ENCODE measurements at regions not wholly inside any gene's neighbourhood (a gene's known extent, or its start where the extent isn't known, plus 50 kb on each side); places are given as distances from the start of the nearest gene placed in this dataset.
A peak's percentile ranks its signal among the peaks of the same experiment; 100 is the strongest.
"Not testable (repeated sequence)": the region's sequence is repeated elsewhere in the genome, so short reads cannot be mapped to it uniquely, and the experiment has no call there.

DNA sequence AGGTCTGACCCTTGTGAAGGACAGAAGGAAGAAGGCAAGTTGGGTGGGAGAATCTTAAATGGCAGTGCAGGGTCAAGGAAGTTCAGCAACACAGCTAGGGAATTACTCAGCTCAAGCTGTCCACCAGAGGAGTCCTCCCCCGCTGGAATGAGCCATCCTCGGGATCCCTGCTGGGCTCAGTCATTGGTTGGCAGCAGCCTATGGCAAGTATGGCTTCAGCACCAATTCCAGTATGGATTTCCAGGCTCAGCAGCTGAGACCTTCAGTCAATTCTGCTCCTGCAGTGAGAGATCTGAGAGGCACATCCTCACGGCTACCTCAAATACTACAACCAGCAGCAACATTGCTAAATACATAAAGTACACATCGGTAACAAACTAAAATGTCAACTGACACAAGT lies 280.6 kb upstream of the PIK3R1 start:
- Histone ChIP-seq H3K27me3 (no peaks in the 10 kb centered on the region), H3K9me3 (no peaks in the 10 kb centered on the region), H3K4me1 (no peaks in the 10 kb centered on the region), H3K36me3 (no peaks in the 10 kb centered on the region), H3K4me3 (no peak overlapping the region), H3K27ac (no peak overlapping the region)
- 82 to 96% methylated on average over 2 to 4 of the region's 4 CpGs for WGBS, 2 donors (ENCODE audit: low coverage in 1 of 2)
- no peak for DNase-seq
- TF ChIP-seq POLR2A (IDR thresholded peaks at IDR 0.05) (no peak), POLR2AphosphoS5 (IDR thresholded peaks at IDR 0.05) (no peak), CTCF (IDR thresholded peaks at IDR 0.05) (no peak), EP300 (IDR thresholded peaks at IDR 0.05; ENCODE audit: low read depth) (no peak)
- in situ Hi-C loops (cut with MboI; ENCODE audit: low pct_ligation_motif_present in 1 of 4, low pct_unique_long_range_greater_than_20kb in 1 of 4, low sequenced_read_pairs in 3 of 4) (no loop called here), intact Hi-C loops (cut with DNase I; ENCODE audit: low total_unique reads) (no loop called here)

DNA sequence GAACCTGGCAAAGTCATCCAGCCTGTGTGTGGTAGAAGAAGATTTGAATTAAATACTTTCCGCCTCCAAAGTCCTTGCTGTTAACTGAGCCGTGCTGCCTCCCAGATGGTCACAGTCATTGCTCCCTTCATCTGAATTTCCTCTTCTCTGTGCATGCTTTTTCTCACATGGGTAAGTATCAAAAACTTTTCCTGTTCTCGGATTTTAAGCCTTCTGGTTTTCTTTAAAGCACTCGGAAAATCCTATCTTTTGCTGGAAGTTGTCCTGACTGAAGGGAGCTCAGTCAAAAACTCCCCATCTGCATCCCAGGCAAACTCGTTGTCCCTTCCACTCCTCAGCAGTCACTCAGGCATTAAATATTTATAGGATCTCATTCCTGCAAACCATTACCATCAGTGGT lies 290.0 kb upstream of the PIK3R1 start:
- intact Hi-C loops (cut with DNase I; ENCODE audit: low total_unique reads), result no loop called here
- TF ChIP-seq EP300 (IDR thresholded peaks at IDR 0.05; ENCODE audit: low read depth), result no peak
- TF ChIP-seq CTCF (IDR thresholded peaks at IDR 0.05), result no peak
- TF ChIP-seq POLR2A (IDR thresholded peaks at IDR 0.05), result no peak
- TF ChIP-seq POLR2AphosphoS5 (IDR thresholded peaks at IDR 0.05), result no peak
- Histone ChIP-seq H3K4me1 (no peaks in the 10 kb centered on the region), H3K27ac (no peak overlapping the region), H3K4me3 (no peak overlapping the region), H3K27me3 (no peaks in the 10 kb centered on the region), H3K9me3 (no peaks in the 10 kb centered on the region), H3K36me3 (no peaks in the 10 kb centered on the region)
- in situ Hi-C loops (cut with MboI; ENCODE audit: low pct_ligation_motif_present in 1 of 4, low pct_unique_long_range_greater_than_20kb in 1 of 4, low sequenced_read_pairs in 3 of 4), result no loop called here
- WGBS, 2 donors (ENCODE audit: low coverage in 1 of 2), result 81 to 86% methylated on average over 3 to 5 of the region's 5 CpGs
- no peak for DNase-seq

GRCh38 chr5:67921004-67921601 lies 294.5 kb upstream of the PIK3R1 start:
- 75 to 76% methylated on average over 3 to 8 of the region's 8 CpGs for whole genome bisulfite sequencing, 2 donors (ENCODE audit: low coverage in 1 of 2)
- no peaks in the 10 kb centered on the region for H3K36me3 ChIP-seq
- no peaks in the 10 kb centered on the region for H3K9me3 ChIP-seq
- H3K27ac ChIP-seq, result no peak overlapping the region
- no peak for DNase-seq
- in situ Hi-C loops (cut with MboI; ENCODE audit: low pct_ligation_motif_present in 1 of 4, low pct_unique_long_range_greater_than_20kb in 1 of 4, low sequenced_read_pairs in 3 of 4) (no loop called here), intact Hi-C loops (cut with DNase I; ENCODE audit: low total_unique reads) (no loop called here)
- H3K27me3 ChIP-seq, result no peaks in the 10 kb centered on the region
- no peaks in the 10 kb centered on the region for H3K4me1 ChIP-seq
- TF ChIP-seq POLR2AphosphoS5 (IDR thresholded peaks at IDR 0.05) (peak in 1 of 3 donors; percentile 43), CTCF (IDR thresholded peaks at IDR 0.05) (no peak), EP300 (IDR thresholded peaks at IDR 0.05; ENCODE audit: low read depth) (peak; percentile 84), POLR2A (IDR thresholded peaks at IDR 0.05) (no peak)
- no peak overlapping the region for H3K4me3 ChIP-seq

DNA sequence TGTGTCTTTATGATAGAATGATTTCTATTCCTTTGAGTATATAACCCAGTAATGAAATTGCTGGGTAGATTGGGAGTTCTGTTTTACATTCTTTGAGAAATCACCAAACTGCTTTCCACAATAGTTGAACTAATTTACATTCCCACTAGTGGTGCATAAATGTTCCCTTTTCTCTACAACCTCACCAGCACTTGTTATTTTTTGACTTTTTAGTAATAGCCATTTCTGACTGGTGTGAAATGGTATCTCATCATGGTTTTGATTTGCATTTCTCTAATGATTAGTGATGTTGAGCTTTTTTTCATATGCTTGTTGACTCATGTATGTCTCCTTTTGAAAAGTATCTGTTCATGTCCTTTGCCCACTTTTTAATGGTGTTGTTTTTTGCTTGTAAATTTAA lies 296.0 kb upstream of the PIK3R1 start:
- H3K27me3 ChIP-seq; in situ Hi-C loops (cut with MboI; ENCODE audit: low pct_ligation_motif_present in 1 of 4, low pct_unique_long_range_greater_than_20kb in 1 of 4, low sequenced_read_pairs in 3 of 4); H3K36me3 ChIP-seq; H3K4me1 ChIP-seq; H3K4me3 ChIP-seq; H3K9me3 ChIP-seq; intact Hi-C loops (cut with DNase I; ENCODE audit: low total_unique reads); H3K27ac ChIP-seq; DNase-seq: not testable (repeated sequence)

DNA sequence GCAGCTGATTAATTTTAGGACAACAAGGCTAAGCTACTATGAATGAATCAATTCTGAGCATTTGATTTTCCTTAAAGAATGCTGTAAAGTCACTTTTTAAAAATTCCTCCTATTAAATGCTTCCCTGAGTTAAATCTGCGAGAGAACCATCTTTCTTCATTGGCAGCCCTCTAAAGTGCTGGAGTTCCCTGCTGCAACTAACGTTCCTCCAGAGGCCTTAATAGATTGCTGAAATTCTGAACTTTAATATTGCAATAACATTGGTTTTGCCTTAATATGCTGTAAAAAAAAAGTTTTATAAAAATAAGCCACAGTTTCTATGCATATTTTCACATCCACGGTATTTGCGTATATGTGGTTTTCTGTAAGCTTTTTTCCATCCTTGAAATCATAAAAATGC lies 298.0 kb upstream of the PIK3R1 start:
- Histone ChIP-seq H3K4me1 (no peaks in the 10 kb centered on the region), H3K9me3 (no peaks in the 10 kb centered on the region), H3K36me3 (no peaks in the 10 kb centered on the region), H3K27me3 (no peaks in the 10 kb centered on the region), H3K4me3 (no peak overlapping the region), H3K27ac (no peak overlapping the region)
- TF ChIP-seq CTCF (IDR thresholded peaks at IDR 0.05) (no peak), EP300 (IDR thresholded peaks at IDR 0.05; ENCODE audit: low read depth) (no peak), POLR2AphosphoS5 (IDR thresholded peaks at IDR 0.05) (no peak), POLR2A (IDR thresholded peaks at IDR 0.05) (no peak)
- WGBS, 2 donors (ENCODE audit: low coverage in 1 of 2), result 87 to 90% methylated on average over 4 of the region's 4 CpGs
- intact Hi-C loops (cut with DNase I; ENCODE audit: low total_unique reads) (no loop called here), in situ Hi-C loops (cut with MboI; ENCODE audit: low pct_ligation_motif_present in 1 of 4, low pct_unique_long_range_greater_than_20kb in 1 of 4, low sequenced_read_pairs in 3 of 4) (no loop called here)
- no peak for DNase-seq
